DOHH2 (cell line): ENCODE measurements at regions not wholly inside any gene's neighbourhood (a gene's known extent, or its start where the extent isn't known, plus 50 kb on each side); places are given as distances from the start of the nearest gene placed in this dataset.

ENCODE experiments used
- EZH2phosphoT487 ChIP-seq: fragments of 200-600 bp; sonication (generic); IDR thresholded peaks from 2 replicates; pipeline ENCODE4 v1.6.1; 2017; ENCODE audit warnings: borderline replicate concordance, mild to moderate bottlenecking, antibody characterized with exemption, low read length, moderate library complexity, mixed read lengths
- TF ChIP-seq, protein P1 (sequence below): fragments of 200-600 bp; sonication (generic); IDR thresholded peaks from one replicate; pipeline ENCODE4 v1.5.1; 2014; ENCODE audit warnings: antibody characterized with exemption, mild to moderate bottlenecking, low read depth, low read length; ENCODE audit not compliant: poor library complexity, severe bottlenecking

DNA sequence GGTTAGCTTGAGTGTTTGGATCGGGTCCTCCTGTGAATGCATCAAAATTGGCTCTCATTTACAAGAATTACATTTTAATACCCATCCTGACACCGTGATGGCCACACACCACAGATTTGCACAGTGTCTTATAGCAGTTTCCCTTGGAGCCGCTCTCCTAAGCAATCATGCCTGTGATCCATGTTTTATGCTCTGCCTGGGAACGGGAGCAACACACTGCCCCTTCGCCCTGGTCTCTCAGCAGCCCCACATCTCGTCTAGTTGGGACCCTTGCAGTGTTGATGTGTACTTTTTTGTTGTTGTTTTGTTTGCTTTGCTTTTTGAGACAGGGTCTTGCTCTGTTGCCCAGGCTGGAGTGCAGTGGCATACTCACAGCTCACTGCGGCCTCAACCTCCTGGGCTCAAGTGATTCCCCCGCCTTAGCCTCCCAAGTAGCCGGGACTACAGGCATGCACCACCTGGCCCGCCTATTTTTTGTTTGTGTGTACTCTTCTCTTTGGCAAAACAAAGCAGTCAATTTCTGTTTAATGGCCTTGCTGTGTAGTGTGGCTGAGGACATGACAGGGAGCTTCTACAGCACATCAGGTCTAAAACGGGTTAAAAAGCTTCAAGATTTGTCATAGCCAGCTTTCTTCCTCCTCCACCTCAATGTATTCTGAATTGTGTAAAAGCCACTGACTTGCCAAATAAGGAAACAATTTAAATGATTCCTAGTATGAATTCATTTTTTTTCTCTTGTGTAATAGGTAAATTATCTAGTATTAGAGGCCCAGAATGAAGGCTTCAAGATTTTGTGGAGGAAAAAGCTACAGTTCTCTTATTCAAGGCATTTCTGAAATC lies 101.6 kb upstream of the TBCA start:
- TF ChIP-seq, protein P1, sequence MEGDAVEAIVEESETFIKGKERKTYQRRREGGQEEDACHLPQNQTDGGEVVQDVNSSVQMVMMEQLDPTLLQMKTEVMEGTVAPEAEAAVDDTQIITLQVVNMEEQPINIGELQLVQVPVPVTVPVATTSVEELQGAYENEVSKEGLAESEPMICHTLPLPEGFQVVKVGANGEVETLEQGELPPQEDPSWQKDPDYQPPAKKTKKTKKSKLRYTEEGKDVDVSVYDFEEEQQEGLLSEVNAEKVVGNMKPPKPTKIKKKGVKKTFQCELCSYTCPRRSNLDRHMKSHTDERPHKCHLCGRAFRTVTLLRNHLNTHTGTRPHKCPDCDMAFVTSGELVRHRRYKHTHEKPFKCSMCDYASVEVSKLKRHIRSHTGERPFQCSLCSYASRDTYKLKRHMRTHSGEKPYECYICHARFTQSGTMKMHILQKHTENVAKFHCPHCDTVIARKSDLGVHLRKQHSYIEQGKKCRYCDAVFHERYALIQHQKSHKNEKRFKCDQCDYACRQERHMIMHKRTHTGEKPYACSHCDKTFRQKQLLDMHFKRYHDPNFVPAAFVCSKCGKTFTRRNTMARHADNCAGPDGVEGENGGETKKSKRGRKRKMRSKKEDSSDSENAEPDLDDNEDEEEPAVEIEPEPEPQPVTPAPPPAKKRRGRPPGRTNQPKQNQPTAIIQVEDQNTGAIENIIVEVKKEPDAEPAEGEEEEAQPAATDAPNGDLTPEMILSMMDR = no peak
- TF ChIP-seq EZH2phosphoT487 = no peak
